Esophagus muscularis mucosa (tissue), 4 donors: ENCODE measurements at regions not wholly inside any gene's neighbourhood (a gene's known extent, or its start where the extent isn't known, plus 50 kb on each side); places are given as distances from the start of the nearest gene placed in this dataset.

ENCODE experiments used
- DNase-seq: peaks from one replicate; pipeline ENCODE4 v3.0.0-alpha.2; 2017; ENCODE audit errors: extremely low spot score
- H3K27ac ChIP-seq, 4 donors: fragments of 200-600 bp; sonication (generic); replicated peaks in 1 of 4; 1 replicate in 3 of 4; 2 replicates in 1 of 4; pipeline ENCODE4 v1.5.1; 2016 to 2019; ENCODE audit warnings: mild to moderate bottlenecking in 1 of 4
- H3K27me3 ChIP-seq, 4 donors: fragments of 200-600 bp; sonication (generic); one replicate each; pipeline versions ENCODE4 v1.5.1 to v1.6.0; 2016 to 2019
- H3K36me3 ChIP-seq, 4 donors: fragments of 200-600 bp; sonication (generic); one replicate each; pipeline ENCODE4 v1.5.1; 2016 to 2019
- H3K4me1 ChIP-seq, 4 donors: fragments of 200-600 bp; sonication (generic); one replicate each; pipeline ENCODE4 v1.5.1; 2016 to 2019
- H3K4me3 ChIP-seq, 4 donors: fragments of 200-600 bp; sonication (generic); 1 replicate in 2 of 4; 2 replicates in 2 of 4; pipeline ENCODE4 v1.5.1; 2016 to 2019; ENCODE audit warnings: mild to moderate bottlenecking in 4 of 4, moderate library complexity in 1 of 4
- H3K9me3 ChIP-seq, 4 donors: fragments of 200-600 bp; sonication (generic); 1 replicate in 3 of 4; 2 replicates in 1 of 4; pipeline ENCODE4 v1.5.1; 2016 to 2019
- CTCF ChIP-seq, 3 experiments: fragments of 200-600 bp in 2 of 3; fragments of 450-650 bp in 1 of 3; sonication (generic) in 2 of 3; IDR thresholded peaks; one replicate each; pipeline ENCODE4 v1.5.1; 2017 to 2019; ENCODE audit warnings: antibody characterized with exemption in 3 of 3, mild to moderate bottlenecking in 2 of 3, moderate library complexity in 1 of 3
- EP300 ChIP-seq: sonication (generic); formaldehyde crosslinking; IDR thresholded peaks from one replicate; pipeline ENCODE4 v1.6.1; 2017; ENCODE audit warnings: antibody characterized with exemption
- POLR2A ChIP-seq: fragments of 450-650 bp; IDR thresholded peaks from one replicate; pipeline ENCODE4 v1.6.1; 2017; ENCODE audit warnings: antibody characterized with exemption, moderate library complexity, mild to moderate bottlenecking, low read depth
- POLR2AphosphoS5 ChIP-seq, 2 donors: sonication (generic); formaldehyde crosslinking; IDR thresholded peaks; one replicate each; pipeline ENCODE4 v1.6.1; 2017; ENCODE audit warnings: antibody characterized with exemption in 2 of 2
- WGBS: methylation state at CpG from one replicate; pipeline ENCODE4 v1.1.5; 2018; 5-methylcytosine and 5-hydroxymethylcytosine counted together
- intact Hi-C: fragments of 100-400 bp; cut with DNase I; formaldehyde crosslinking; loops from one replicate; pipeline ENCODE4 v1.15.1; 2023

GRCh38 chr13:72316716-72317115 is 410.7 kb downstream of the MZT1 start:
- no peak for TF ChIP-seq EP300
- TF ChIP-seq POLR2AphosphoS5 (IDR thresholded peaks at IDR 0.05) = no peak
- no peak for TF ChIP-seq CTCF (IDR thresholded peaks at IDR 0.05)
- no peak for TF ChIP-seq POLR2A
- Histone ChIP-seq H3K4me3 (no peak overlapping the region), H3K36me3 (no peaks in the 10 kb centered on the region), H3K9me3 (no peaks in the 10 kb centered on the region), H3K27me3 (no peaks in the 10 kb centered on the region), H3K4me1 (no peaks in the 10 kb centered on the region), H3K27ac (no peak overlapping the region)
- intact Hi-C loops = no loop called here
- DNase-seq = no peak
- 76% methylated on average over 5 of the region's 5 CpGs for WGBS

- no peaks in the 10 kb centered on the region for H3K36me3 ChIP-seq
- DNase-seq = no peak
- H3K9me3 ChIP-seq = no peaks in the 10 kb centered on the region
- intact Hi-C loops = no loop called here
- H3K4me3 ChIP-seq = no peak overlapping the region
- H3K27ac ChIP-seq = no peak overlapping the region
- no peaks in the 10 kb centered on the region for H3K4me1 ChIP-seq
- H3K27me3 ChIP-seq = no peaks in the 10 kb centered on the region
- TF ChIP-seq POLR2AphosphoS5 (IDR thresholded peaks at IDR 0.05) (no peak), EP300 (no peak), CTCF (IDR thresholded peaks at IDR 0.05) (no peak), POLR2A (no peak)
- 60% methylated on average over 3 of the region's 3 CpGs for WGBS
Measured at GRCh38 chr13:72315312-72315711, 412.1 kb downstream of the MZT1 start.

- intact Hi-C loops = no loop called here
- no peaks in the 10 kb centered on the region for H3K36me3 ChIP-seq
- TF ChIP-seq POLR2A (no peak), CTCF (IDR thresholded peaks at IDR 0.05) (no peak), EP300 (no peak), POLR2AphosphoS5 (IDR thresholded peaks at IDR 0.05) (no peak)
- WGBS = 94% methylated on average over 2 of the region's 2 CpGs
- H3K27me3 ChIP-seq = no peaks in the 10 kb centered on the region
- H3K9me3 ChIP-seq = no peaks in the 10 kb centered on the region
- no peak for DNase-seq
- no peak overlapping the region for H3K4me3 ChIP-seq
- no peak overlapping the region for H3K27ac ChIP-seq
- H3K4me1 ChIP-seq = no peaks in the 10 kb centered on the region
Measured at GRCh38 chr13:72314210-72314609, 413.2 kb downstream of the MZT1 start.

GRCh38 chr13:72313546-72313945 is 413.9 kb downstream of the MZT1 start:
- Histone ChIP-seq H3K27me3 (no peaks in the 10 kb centered on the region), H3K4me1 (no peaks in the 10 kb centered on the region), H3K9me3 (no peaks in the 10 kb centered on the region), H3K4me3 (no peak overlapping the region), H3K27ac (no peak overlapping the region), H3K36me3 (no peaks in the 10 kb centered on the region)
- 93% methylated on average over 7 of the region's 7 CpGs for WGBS
- DNase-seq = no peak
- intact Hi-C loops = no loop called here
- TF ChIP-seq EP300 (no peak), POLR2AphosphoS5 (IDR thresholded peaks at IDR 0.05) (no peak), POLR2A (no peak), CTCF (IDR thresholded peaks at IDR 0.05) (no peak)

- TF ChIP-seq POLR2A (no peak), CTCF (IDR thresholded peaks at IDR 0.05) (no peak), POLR2AphosphoS5 (IDR thresholded peaks at IDR 0.05) (no peak), EP300 (no peak)
- Histone ChIP-seq H3K27me3 (no peaks in the 10 kb centered on the region), H3K4me3 (no peak overlapping the region), H3K36me3 (no peaks in the 10 kb centered on the region), H3K9me3 (no peaks in the 10 kb centered on the region), H3K27ac (no peak overlapping the region), H3K4me1 (no peaks in the 10 kb centered on the region)
- WGBS = 47% methylated on average over 7 of the region's 7 CpGs
- no peak for DNase-seq
- intact Hi-C loops = no loop called here
Measured at GRCh38 chr13:72303941-72304746, 423.3 kb downstream of the MZT1 start.
